Uterus (tissue), 2 donors: ENCODE measurements at regions not wholly inside any gene's neighbourhood (a gene's known extent, or its start where the extent isn't known, plus 50 kb on each side); places are given as distances from the start of the nearest gene placed in this dataset.

Experiments
- CTCF ChIP-seq, 4 experiments: fragments of 200-600 bp in 2 of 4; fragments of 450-650 bp in 2 of 4; sonication (generic) in 2 of 4; IDR thresholded peaks; one replicate each; pipeline ENCODE4 v1.5.1; 2016 to 2019; ENCODE audit warnings: antibody characterized with exemption in 4 of 4, mild to moderate bottlenecking in 2 of 4, moderate library complexity in 1 of 4
- POLR2A ChIP-seq, 2 donors: fragments of 450-650 bp; IDR thresholded peaks; one replicate each; pipeline ENCODE4 v1.6.1; 2016; ENCODE audit warnings: antibody characterized with exemption in 2 of 2, mild to moderate bottlenecking in 1 of 2, moderate library complexity in 1 of 2

DNA sequence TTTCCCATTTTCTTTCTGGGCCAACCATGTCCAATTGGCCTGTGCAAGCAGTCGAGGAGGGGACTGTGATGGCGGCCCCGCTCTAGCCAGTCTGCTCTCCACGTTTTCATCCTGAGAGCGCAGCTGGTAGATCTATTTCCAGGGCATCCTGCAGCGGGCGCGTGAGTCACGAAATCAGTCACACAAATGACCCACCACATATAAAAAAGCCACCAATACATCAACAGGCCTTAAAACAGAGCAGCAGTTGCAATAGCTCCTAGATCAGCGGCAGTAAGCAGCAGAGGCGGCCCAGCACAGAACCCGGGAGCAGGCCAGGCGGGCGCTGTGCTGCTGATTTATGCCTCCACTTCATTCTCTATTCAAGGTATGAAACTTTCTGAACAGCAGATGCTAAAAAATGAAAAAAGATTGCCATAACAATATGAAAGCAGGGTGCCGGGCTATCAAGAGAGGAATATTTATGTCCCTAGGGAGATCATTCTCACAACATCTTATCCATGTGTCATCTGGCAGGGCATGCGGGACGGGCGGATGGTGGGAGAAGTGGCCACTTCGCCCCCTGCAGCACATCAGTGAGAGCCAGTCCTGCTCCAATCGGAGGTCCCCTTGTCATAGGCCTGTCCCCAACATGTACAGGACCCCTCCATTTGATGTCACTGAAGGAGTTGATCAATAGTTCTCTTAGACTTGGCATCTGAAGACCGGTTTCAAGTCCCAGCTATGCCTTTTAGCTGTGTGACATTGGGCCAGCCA lies 98.0 kb upstream of the GPR26 start:
- TF ChIP-seq CTCF (IDR thresholded peaks at IDR 0.05) = no peak
- no peak for TF ChIP-seq POLR2A (IDR thresholded peaks at IDR 0.05)
